AG04450 (cell line): ENCODE measurements at regions not wholly inside any gene's neighbourhood (a gene's known extent, or its start where the extent isn't known, plus 50 kb on each side); places are given as distances from the start of the nearest gene placed in this dataset.

Source experiments
- CTCF ChIA-PET: fragments of 300-600, 350-600 bp; formaldehyde crosslinking; extraction: SDS; loops from one replicate; lab custom pipeline; 2022; ENCODE audit warnings: antibody characterized with exemption, inconsistent platforms; lab: Charles Lee
- POLR2A ChIA-PET: fragments of 350-600 bp; formaldehyde crosslinking; extraction: SDS; loops from one replicate; lab custom pipeline; 2021; ENCODE audit warnings: antibody characterized with exemption, inconsistent platforms; lab: Yijun Ruan, JAX
- DNase-seq: peaks from one replicate; pipeline ENCODE4 v3.0.0-alpha.2; 2011; ENCODE audit warnings: low read depth, low spot score
- H3K27ac ChIP-seq: one replicate; pipeline ENCODE4 v1.5.1; 2012; ENCODE audit warnings: low read depth, low read length, control low read depth
- H3K27me3 ChIP-seq: one replicate; pipeline ENCODE4 v1.6.0; 2012; ENCODE audit warnings: low read length; ENCODE audit not compliant: control insufficient read depth, insufficient read depth
- H3K4me3 ChIP-seq: 2 replicates; pipeline ENCODE4 v1.5.1; 2011; ENCODE audit warnings: mild to moderate bottlenecking, low read depth, low read length, control low read depth
- H3K9me3 ChIP-seq: 2 replicates; pipeline ENCODE4 v1.5.1; 2012; ENCODE audit warnings: low read length; ENCODE audit not compliant: control insufficient read depth, insufficient read depth
- TF ChIP-seq, protein P1 (sequence below): IDR thresholded peaks from 2 replicates; pipeline ENCODE4 v1.5.1; 2011; ENCODE audit warnings: low read depth, low read length, control low read depth, inconsistent platforms

DNA sequence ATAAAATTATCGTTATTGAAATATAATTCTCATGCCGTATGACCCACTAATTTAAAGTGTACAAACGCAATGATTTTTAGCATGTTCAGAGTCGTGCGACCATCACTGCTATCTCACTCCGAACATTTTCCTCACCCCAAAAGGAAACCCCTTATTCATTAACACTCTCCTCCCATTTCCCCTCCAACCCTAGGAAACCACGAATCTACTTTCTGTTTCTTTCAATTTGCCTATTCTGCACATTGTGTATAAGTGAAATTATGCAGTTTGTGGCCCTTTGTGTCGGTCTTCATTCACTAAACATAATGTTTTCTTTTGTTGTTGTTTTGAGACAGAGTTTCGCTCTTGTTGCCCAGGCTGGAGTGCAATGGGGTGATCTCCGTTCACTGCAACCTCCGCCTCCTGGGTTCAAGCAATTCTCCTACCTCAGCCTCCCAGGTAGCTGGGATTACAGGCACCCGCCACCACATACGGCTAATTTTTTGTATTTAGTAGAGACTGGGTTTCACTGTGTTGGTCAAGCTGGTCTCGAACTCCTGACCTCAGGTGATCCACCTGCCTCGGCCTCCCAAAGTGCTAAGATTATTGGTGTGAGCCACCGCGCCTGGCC is 99.7 kb upstream of the ZNF217 start:
- no peak for DNase-seq
- H3K9me3 ChIP-seq, result no peaks in the 10 kb centered on the region; the same call in 1 of the 2 replicates
- TF ChIP-seq, protein P1, sequence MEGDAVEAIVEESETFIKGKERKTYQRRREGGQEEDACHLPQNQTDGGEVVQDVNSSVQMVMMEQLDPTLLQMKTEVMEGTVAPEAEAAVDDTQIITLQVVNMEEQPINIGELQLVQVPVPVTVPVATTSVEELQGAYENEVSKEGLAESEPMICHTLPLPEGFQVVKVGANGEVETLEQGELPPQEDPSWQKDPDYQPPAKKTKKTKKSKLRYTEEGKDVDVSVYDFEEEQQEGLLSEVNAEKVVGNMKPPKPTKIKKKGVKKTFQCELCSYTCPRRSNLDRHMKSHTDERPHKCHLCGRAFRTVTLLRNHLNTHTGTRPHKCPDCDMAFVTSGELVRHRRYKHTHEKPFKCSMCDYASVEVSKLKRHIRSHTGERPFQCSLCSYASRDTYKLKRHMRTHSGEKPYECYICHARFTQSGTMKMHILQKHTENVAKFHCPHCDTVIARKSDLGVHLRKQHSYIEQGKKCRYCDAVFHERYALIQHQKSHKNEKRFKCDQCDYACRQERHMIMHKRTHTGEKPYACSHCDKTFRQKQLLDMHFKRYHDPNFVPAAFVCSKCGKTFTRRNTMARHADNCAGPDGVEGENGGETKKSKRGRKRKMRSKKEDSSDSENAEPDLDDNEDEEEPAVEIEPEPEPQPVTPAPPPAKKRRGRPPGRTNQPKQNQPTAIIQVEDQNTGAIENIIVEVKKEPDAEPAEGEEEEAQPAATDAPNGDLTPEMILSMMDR, result no peak
- H3K27ac ChIP-seq, result no peak overlapping the region
- ChIA-PET CTCF (no interaction called here), POLR2A (no interaction called here)
- H3K4me3 ChIP-seq, result no peak overlapping the region
- no peaks in the 10 kb centered on the region for H3K27me3 ChIP-seq

DNA sequence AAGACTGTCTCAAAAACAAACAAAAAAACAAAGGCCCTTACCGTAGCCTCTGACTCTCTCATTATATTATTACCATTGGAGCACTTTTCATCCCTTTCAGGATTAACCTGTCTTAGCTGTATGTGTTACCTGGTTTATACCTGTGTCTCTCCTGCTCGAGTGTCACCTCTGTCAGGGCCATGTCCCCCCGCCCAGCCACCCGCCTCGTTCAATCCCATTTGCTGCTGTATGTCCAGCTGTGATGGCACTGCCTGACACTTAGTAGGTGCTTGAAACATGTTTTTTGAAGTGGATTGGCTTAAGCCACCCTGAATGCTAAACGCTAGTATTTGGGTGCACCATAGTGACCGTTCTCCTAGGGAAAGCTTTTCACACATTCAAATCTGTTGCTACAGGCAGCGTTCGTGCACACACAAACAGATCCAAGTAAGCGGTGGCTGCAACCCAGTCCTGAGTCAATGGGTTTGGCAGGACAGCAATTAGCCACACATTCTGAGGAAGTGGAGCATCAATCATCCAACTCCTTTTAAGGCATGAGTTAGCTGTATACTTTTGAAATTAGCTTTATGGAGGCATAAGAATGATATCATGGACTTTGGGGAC is 98.9 kb upstream of the ZNF217 start:
- Histone ChIP-seq H3K27ac (no peak overlapping the region), H3K9me3 (no peaks in the 10 kb centered on the region; the same call in 1 of the 2 replicates), H3K4me3 (no peak overlapping the region), H3K27me3 (no peaks in the 10 kb centered on the region)
- DNase-seq, result no peak
- CTCF ChIA-PET, result interaction anchor here (0.7 to 1.2 kb wide), 3 partner anchors 10 to 247 kb away, joined by 3 to 6 read pairs (median 4); no protein-coding TSS in a partner anchor
- POLR2A ChIA-PET, result no interaction called here
- TF ChIP-seq, protein P1, result no peak

DNA sequence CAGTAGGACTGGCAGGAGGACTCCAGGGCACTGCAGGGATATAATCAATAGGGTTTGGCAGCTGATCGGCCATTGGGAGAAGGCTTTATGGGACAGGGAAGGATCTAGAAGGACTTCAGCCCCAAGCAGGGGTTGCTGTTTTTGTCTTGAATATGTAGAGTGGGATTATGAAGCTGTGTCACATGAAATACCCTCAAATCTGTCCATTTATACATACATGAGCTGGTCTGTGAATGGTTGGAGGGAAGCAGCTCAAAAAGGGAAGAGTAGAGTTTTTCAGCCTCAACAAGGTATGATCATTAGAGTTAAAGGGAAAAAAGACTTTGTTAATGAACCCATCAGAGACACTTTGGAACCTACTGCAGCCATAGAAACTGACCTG is 98.2 kb upstream of the ZNF217 start:
- Histone ChIP-seq H3K9me3 (no peaks in the 10 kb centered on the region), H3K27ac (no peak overlapping the region), H3K4me3 (no peak overlapping the region), H3K27me3 (no peaks in the 10 kb centered on the region)
- TF ChIP-seq, protein P1, result no peak
- POLR2A ChIA-PET, result no interaction called here
- CTCF ChIA-PET, result interaction anchor here (0.7 to 1.2 kb wide), 3 partner anchors 9 to 248 kb away, joined by 3 to 6 read pairs (median 4); no protein-coding TSS in a partner anchor
- DNase-seq, result no peak

DNA sequence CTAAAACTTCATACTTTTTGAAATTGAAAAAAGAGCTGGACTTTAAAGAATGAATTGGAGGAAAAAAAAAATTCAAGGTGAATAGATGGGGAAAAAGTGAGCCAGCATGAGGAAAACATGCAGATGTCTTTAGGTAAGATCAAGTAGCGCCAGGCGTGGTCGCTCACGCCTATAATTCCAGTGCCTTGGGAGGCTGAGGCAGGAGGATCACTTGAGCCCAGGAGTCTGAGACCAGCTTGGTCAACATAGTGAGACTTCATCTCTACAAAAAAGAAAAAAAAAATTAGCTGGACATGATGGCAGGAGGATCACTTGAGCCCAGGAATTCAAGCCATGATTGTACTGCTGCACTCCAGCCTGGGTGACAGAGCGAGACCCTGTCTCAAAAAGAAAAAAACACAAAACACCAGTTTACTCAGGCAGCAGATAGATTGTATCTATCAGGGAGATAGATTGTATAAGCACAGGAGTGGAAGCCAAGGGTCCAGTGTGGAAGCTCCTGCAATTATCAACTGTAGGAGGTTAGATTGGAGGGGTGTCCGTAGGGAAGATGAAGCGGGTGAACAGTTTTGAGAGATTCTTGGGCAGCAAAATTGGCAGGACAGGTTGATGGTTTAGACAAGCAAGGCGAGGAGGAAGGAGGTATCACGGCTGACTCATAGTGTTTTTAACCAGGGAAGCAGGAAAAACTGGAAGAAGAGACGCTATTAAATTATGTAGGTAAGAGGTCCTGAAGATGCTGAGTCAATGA is 97.6 kb upstream of the ZNF217 start:
- POLR2A ChIA-PET, result no interaction called here
- DNase-seq, result no peak
- no peaks in the 10 kb centered on the region for H3K27me3 ChIP-seq
- CTCF ChIA-PET, result interaction anchor here (0.6 to 0.8 kb wide), 2 partner anchors 12 to 85 kb away, joined by 5 to 7 read pairs; no protein-coding TSS in a partner anchor
- H3K27ac ChIP-seq, result no peak overlapping the region
- H3K4me3 ChIP-seq, result no peak overlapping the region
- TF ChIP-seq, protein P1, result no peak
- H3K9me3 ChIP-seq, result no peaks in the 10 kb centered on the region
